IPS-NIHi7 (cell line): ENCODE measurements at regions not wholly inside any gene's neighbourhood (a gene's known extent, or its start where the extent isn't known, plus 50 kb on each side); places are given as distances from the start of the nearest gene placed in this dataset.

Experiments
- DNase-seq: peaks from one replicate; pipeline ENCODE4 v3.0.0; 2012; ENCODE audit warnings: mixed read lengths; ENCODE audit errors: extremely low spot score

GRCh38 chr9:130755377-130756007, 61.9 kb downstream of the EXOSC2 start:
- DNase-seq = no peak

DNA sequence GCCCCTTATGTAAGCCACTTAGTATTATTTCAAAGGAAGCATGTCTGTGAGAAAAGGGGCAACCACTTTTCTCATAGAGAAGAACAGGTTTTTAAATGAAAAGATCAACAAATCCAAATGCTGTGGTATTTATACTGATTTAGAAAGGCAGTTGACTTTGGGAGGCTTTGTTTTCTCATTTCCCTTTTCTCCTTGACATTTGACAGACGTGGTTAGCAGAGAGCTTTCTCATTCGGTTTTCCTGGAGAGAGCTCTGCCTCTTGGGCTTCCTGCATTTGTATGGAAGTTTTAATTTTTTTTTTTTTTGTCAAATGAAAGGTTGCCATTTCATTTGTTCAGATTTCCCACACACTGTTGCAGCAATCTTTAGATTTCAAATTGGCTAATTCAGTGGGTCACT, 62.5 kb downstream of the EXOSC2 start:
- DNase-seq = no peak

- no peak for DNase-seq
Observed at GRCh38 chr9:130756455-130757152, 63.0 kb downstream of the EXOSC2 start.

GRCh38 chr9:130759738-130760137, 66.2 kb downstream of the EXOSC2 start:
- DNase-seq = no peak

DNA sequence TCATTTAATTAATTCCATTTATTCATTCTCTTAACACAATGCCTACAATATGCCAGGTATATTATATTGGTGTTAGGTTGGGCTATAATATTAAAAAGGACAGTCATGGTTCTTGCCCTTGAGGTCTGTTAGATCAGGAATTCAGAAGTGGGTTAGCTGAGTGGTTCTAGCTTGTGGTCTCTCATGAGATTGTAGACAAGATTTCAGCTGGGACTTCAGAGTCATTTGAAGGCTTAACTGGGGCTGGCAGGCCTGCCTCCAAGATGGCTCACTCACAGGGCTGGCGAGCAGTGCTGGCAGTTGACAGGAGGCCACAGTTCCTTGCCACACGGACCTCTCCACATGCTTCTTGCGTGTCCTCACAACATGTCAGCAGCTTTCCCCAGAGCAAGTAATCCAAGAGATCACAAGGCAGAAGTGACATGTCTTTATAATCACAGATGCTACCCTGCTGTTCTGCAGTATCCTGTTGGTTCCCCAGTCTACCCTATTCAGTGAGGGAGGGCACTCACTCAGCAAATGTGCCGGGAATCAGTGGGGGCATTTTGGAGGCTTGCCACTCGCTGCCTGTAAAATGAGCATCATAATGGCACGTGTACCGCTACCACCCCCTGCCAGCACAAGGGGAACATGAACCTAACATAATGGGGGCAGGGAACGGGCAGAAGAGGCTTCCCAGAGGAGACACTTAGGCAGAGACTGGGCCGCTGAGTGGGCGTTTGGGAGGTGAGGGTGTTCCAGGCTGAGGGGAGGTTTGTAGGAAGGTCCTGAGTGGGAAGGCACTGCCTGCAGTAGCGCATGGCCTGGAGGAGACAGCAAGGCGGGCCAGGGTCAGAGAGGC, 70.0 kb downstream of the EXOSC2 start:
- DNase-seq = no peak

- no peak for DNase-seq
Observed at GRCh38 chr9:130765137-130766020, 69.7 kb upstream of the ABL1 start.

GRCh38 chr9:130766021-130766926, 68.8 kb upstream of the ABL1 start:
- DNase-seq = no peak

- DNase-seq = no peak
Observed at GRCh38 chr9:130766927-130767307, 68.1 kb upstream of the ABL1 start.

DNA sequence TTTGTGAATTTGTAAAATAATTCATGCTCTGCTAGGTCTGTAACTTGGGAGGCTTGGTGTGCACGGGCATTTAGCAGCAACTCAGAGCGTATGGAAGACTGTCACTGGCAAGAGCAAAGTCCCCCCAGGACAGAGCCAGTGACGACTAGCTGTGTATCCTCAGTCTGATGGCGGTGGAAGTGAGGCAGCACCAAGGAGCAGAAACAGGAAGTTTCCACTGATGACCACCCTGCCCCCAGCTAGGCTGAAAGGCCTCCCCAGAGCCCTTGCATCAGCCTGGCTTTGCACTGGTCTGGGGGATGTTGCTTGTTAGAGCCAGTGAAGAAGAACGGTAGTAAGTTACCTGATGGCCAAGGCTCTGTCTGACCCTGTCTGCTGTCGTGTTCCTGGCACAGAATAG, 66.8 kb upstream of the ABL1 start:
- peak; percentile 56 for DNase-seq

GRCh38 chr9:130768891-130769403, 66.1 kb upstream of the ABL1 start:
- no peak for DNase-seq

GRCh38 chr9:130770093-130770492, 65.0 kb upstream of the ABL1 start:
- no peak for DNase-seq

DNA sequence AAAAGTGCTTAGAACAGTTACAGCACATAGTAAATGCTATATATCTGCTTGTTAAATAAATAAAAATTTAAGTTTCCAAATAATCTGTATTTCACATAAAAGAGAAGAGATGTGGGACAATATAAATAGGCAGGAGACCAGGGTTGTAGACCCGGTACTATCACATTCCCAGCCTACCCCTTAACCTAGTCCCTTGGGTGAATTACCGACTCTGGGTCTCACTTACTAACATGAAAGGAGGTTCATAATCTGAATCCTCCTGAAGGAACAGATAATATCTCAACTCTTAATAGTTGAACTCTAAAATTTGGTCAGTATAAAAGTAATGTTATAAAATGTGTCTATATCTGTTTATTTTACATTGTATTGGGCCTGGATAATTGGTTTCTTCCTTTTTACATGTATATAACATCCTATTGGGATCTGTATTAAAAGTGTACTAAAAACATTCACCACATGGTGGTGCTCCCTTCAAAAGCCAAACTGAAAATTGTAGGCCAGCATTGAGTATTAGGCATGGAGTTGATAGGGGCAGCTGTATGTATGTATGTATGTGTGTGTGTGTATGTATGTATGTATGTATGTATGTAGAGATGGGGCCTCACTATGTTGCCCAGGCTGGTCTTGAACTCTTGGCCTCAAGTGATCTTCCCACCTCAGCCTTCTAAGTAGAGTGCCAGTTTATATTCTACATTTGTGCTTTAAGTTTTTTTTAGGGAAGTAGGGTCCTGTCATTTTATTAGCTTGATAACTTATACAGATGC, 64.2 kb upstream of the ABL1 start:
- peak; percentile 62 for DNase-seq

- DNase-seq = no peak
Observed at GRCh38 chr9:130772185-130772584, 62.9 kb upstream of the ABL1 start.

GRCh38 chr9:130774183-130774582, 60.9 kb upstream of the ABL1 start:
- DNase-seq = no peak

GRCh38 chr9:130775336-130775991, 59.6 kb upstream of the ABL1 start:
- DNase-seq = no peak

GRCh38 chr9:130779153-130779855, 55.8 kb upstream of the ABL1 start:
- DNase-seq = no peak

DNA sequence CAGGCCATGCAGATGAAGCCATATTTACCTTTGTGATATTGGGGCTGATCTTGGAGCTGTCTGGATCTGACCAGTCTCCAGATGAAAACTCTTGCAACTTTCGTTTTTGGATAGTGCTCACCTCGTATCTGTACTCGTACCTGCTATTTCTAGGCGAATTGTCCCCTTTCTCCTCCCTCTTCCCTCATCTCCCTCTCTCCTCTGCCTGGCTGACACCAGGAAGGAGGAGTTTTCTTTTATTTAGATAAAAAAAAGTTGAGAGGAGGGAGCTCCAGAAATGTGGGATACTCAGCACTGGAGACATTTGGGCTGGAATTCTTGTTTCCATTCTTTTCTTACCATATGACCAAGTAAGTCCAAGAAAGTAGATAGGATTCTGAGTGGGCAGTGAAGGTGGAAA, 54.6 kb upstream of the ABL1 start:
- DNase-seq = no peak

- DNase-seq = no peak
Observed at GRCh38 chr9:130780865-130781504, 54.1 kb upstream of the ABL1 start.
